NCI-H774 (cell line): ENCODE measurements at regions not wholly inside any gene's neighbourhood (a gene's known extent, or its start where the extent isn't known, plus 50 kb on each side); places are given as distances from the start of the nearest gene placed in this dataset.

Source experiments
- DNase-seq: peaks from one replicate; lab custom pipeline; 2025; lab: John Stamatoyannopoulos, UW

GRCh38 chr3:180092889-180093288 lies 56.2 kb upstream of the PEX5L start:
- DNase-seq = no peak

GRCh38 chr3:180093535-180093934 lies 56.8 kb upstream of the PEX5L start:
- DNase-seq = no peak

DNA sequence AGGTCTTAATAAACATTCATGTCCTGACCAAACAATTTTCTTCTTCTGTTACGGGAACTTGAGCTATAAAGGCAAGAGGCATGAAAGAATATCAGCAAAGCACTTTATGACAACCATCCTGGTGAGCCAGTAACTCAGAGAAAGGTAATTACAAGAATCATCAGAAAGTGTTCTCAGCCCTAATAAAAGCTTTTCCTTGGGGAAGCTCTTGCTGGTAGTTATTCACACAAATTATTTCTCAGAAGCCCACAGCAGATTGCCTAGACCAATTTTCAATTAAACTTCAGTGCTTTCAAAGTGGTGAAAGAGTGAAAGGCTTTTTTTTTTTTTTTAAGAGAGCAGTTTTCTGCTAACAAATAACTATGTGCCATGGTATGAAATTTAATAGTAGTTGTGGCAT lies 60.9 kb upstream of the PEX5L start:
- no peak for DNase-seq

- DNase-seq = no peak
Measured at GRCh38 chr3:180102134-180102533, 65.4 kb upstream of the PEX5L start.

DNA sequence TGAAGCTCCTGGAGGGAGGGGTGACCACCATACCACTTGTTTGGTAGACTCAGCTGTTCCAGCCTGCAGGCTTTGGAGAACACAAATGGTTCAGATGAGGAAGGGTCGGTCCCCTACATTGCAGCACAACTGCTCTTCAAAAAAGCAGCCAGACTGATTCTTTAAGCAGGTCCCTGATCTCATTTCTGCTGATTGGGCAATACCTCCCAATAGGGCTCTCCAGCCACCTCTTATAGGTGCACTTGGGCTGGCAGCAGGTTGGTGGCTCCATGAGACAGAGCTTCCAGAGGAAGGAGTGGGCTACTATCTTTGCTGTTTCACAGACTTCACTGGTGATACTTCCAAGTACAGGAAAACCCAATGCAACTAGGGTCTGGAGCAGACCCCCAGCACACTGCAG lies 65.9 kb upstream of the PEX5L start:
- no peak for DNase-seq

GRCh38 chr3:180116203-180116602 lies 79.5 kb upstream of the PEX5L start:
- DNase-seq = no peak

GRCh38 chr3:180116658-180117057 lies 79.9 kb upstream of the PEX5L start:
- no peak for DNase-seq

DNA sequence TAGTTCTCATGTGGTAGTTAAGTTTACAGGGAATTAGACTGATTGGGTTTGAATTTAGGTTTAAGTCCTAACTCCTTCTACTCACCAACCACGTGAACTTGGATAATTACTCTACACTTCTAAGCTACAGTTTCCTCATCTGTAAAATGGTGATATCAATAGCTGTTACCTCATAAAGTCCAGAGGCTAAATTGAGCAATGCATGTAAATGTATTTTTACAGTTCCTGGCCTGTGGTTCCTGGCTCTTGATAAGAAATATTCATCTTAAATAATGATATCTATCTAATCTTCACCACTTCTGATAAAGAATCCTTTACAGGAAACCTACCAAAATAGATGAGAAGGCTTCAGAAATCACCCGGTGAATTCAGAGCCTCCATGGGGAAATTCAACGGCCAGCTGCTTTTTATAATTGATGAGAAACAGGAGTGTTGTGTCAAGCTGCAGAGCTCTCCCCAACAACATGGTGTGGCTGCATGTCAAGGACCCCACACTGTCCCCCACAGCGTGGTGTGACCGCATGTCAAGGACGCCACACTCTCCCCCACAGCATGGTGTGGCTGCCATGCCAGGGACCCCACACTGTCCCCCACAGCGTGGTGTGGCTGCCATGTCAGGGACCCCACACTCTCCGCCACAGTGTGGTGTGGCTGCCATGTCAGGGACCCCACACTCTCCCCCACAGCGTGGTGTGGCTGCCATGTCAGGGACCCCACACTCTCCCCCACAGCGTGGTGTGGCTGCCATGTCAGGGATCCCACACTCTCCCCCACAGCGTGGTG lies 80.8 kb upstream of the PEX5L start:
- DNase-seq = no peak

DNA sequence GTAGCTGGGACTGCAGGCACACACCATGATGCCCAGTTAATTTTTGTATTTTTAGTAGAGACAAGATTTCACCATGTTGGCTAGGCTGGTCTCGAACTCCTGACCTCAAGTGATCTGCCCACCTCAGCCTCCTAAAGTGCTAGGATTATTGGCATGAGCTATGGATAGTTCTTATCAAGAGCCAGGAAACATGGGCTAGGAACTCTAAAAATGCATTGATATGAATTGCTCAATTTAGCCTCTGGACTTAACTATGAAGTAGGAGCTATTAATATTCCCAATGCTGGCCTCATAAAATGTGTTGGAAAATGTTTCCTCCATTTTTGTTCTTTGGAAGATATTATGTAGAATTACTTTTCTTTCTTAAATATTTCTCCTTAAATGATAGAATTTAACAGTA lies 82.8 kb upstream of the PEX5L start:
- DNase-seq = no peak

DNA sequence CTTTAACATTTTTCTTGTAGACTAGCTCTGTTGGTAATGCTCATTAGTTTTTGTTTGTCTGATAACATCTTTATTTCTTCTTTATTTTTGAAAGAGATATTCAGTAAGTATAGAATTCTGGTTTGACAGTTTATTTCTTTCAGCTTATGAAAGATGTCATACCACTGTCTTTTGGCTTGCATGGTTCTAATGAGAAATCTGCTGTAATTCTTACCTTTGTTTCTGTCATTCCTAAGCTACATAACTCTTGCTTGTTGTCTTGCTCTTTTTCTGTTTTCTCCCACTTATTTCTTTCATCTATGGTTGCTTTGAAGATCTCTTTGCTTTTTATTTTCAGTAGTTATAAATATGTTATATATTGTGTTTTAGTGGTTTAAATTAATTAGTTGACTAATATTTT lies 87.2 kb upstream of the PEX5L start:
- no peak for DNase-seq

DNA sequence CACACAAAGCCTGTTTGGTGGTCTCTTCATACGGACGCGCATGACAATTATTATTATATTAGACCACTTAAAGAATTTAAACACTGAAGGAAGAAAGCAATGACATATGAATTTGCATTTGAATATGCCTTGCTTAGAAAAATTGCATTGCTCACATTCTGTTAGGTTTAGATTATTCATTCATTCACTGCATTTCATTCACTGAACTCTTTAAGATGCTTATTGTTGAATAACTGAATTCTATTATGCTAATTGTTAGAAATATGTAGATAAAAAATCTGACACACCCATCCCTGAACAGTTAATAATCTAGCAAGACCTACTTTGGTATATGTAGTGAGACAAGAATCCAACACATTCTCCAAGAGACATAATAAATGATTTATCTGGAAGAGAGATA lies 94.4 kb upstream of the PEX5L start:
- no peak for DNase-seq

GRCh38 chr3:180135101-180135500 lies 98.4 kb upstream of the PEX5L start:
- no peak for DNase-seq

DNA sequence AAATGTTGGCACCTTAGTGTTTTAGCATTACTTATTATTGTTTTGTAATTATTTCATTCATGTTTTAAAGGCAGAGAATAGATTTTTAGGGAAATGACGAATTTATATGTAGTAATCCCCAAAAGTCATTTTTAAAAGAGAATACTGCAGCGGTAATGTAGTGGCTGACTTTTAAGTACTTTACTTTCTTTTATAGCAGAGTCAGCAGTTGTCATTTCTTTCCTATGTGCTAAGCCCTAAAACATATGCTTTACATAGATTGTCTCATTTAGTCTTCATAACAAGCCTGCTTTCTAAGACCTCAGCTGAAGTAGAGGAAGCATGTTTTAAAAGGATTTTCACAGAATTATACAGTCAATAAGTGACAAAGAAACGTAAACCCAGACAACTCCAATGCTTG lies 102.1 kb upstream of the PEX5L start:
- no peak for DNase-seq

GRCh38 chr3:180142041-180142440 lies 105.3 kb upstream of the PEX5L start:
- DNase-seq = no peak

DNA sequence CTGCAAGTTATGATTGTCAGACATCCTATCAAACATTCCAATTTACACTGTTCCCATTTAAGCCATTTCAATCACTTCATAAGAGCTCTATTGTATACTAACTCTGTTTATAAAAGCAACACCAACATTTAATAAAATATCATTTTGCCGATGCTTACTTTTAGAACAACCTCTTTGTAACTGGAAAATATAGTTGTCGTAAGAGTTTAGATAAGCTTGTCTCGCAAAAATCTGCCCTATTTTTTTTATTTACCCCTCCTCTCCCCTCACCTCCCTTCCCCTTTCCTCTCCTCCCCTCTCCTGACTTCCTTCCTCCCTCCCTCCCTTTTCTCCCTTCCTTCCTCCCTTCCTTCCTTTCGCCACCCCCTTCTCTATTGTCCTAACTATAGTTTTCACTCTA lies 105.7 kb upstream of the PEX5L start:
- DNase-seq = no peak

GRCh38 chr3:180161770-180162169 lies 125.0 kb upstream of the PEX5L start:
- DNase-seq = no peak

- no peak for DNase-seq
Measured at GRCh38 chr3:180175572-180175971, 138.8 kb upstream of the PEX5L start.

- no peak for DNase-seq
Measured at GRCh38 chr3:180176059-180176458, 139.3 kb upstream of the PEX5L start.

DNA sequence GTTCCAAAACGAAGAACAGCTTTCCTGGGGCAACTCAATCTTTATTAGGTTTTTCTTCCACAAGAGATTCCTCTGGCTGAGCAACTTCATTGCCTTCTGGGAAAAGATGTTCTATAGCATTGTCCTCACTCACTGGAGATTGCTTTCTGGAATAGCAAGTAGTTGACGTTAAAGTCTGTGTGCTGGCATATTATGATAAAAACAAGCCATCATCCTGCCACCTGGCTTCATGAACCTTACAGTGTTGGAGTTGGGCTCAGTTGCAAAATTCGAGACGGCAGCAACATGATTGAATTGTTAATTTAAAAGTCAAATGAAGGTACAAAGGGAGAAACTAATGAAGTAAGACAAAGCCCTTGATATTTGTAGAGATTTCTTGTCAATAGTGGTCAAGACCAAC lies 140.5 kb upstream of the PEX5L start:
- no peak for DNase-seq

DNA sequence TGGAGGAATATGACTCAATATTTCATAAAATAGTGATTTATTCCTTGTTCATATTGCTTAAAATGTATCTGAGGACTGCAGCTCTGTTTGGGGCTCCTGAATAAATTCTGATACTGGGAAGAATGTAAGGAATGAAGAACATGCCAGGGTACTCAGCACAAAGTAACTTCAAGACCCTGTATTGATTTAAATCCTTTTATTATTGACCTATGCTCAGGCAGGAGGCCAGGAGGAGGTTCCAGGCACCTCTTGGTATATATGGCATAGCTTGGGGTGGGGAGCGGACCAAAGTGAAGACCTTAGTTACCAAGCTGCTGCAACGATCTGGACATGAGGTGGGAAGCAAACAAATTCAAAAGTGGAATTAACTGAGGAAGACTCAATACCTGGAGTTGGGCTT lies 142.8 kb upstream of the PEX5L start:
- no peak for DNase-seq

- DNase-seq = no peak
Measured at GRCh38 chr3:180180795-180181194, 144.1 kb upstream of the PEX5L start.

DNA sequence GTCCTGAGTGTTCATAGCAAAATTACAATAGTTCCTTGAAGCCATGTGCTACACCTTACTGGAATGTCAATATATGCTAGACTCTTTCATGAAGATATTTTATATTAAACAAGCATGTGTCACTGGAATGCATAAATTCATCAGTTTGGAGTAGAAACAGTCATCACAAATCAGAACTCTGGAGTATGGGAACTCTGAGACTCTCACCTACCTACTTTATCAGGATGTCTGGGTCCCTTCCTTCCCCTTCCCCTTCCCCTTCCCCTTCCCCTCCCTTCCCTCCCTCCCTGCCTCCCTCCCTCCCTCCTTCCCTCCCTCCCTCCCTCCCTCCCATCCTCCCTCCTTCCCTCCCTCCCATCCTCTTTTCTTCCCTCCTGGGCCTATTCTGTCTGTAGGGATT lies 144.7 kb upstream of the PEX5L start:
- no peak for DNase-seq

DNA sequence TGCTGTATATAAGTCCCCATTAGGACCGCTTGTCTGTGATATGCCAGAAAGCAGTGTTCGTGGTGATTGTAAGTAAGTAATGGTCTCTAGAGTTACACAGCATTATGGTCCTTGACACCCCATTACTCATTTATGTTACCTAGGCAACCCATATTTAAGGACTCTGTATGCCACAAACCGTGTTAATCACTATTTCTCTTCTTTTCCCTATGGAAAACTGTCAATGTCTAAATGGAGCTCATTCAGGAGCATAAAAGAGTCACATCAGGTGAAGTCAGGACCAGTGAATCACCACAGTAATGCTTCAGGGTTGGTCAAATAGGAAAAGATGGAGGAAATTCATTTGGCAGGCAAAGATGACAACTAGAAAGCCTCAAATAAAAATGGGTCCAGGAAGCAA lies 146.6 kb upstream of the PEX5L start:
- DNase-seq = no peak

GRCh38 chr3:180184816-180185215 lies 148.1 kb upstream of the PEX5L start:
- no peak for DNase-seq

GRCh38 chr3:180185650-180186049 lies 148.9 kb upstream of the PEX5L start:
- no peak for DNase-seq
